ENCODE measurements at regions not wholly inside any gene's neighbourhood (a gene's known extent, or its start where the extent isn't known, plus 50 kb on each side); places are given as distances from the start of the nearest gene placed in this dataset.
"Not testable (repeated sequence)": the region's sequence is repeated elsewhere in the genome, so short reads cannot be mapped to it uniquely, and the experiment has no call there.

GRCh38 chr3:67940210-67940952, 286.0 kb upstream of the SUCLG2 start:
- Histone ChIP-seq H3K4me1 (no peaks in the 10 kb centered on the region), H3K27ac (no peak overlapping the region), H3K9me3 (no peaks in the 10 kb centered on the region), H3K27me3 (no peaks in the 10 kb centered on the region), H3K36me3 (no peaks in the 10 kb centered on the region), H3K4me3 (no peak overlapping the region)
- TF ChIP-seq POLR2A (IDR thresholded peaks at IDR 0.05) (no peak), POLR2AphosphoS5 (IDR thresholded peaks at IDR 0.05; ENCODE audit: insufficient read depth in 1 of 2, low read depth in 1 of 2) (no peak), CTCF (IDR thresholded peaks at IDR 0.05) (no peak)
- intact Hi-C loops (cut with DNase I) = no loop called here
- no peak for DNase-seq (ENCODE audit: extremely low spot score in 2 of 2)

GRCh38 chr3:67937498-67938118, 283.2 kb upstream of the SUCLG2 start:
- Histone ChIP-seq H3K36me3 (no peaks in the 10 kb centered on the region), H3K4me3 (no peak overlapping the region), H3K9me3 (no peaks in the 10 kb centered on the region), H3K4me1 (no peaks in the 10 kb centered on the region), H3K27ac (no peak overlapping the region), H3K27me3 (no peaks in the 10 kb centered on the region)
- intact Hi-C loops (cut with DNase I) = no loop called here
- TF ChIP-seq POLR2A (IDR thresholded peaks at IDR 0.05) (no peak), POLR2AphosphoS5 (IDR thresholded peaks at IDR 0.05; ENCODE audit: insufficient read depth in 1 of 2, low read depth in 1 of 2) (no peak), CTCF (IDR thresholded peaks at IDR 0.05) (no peak)
- no peak for DNase-seq (ENCODE audit: extremely low spot score in 2 of 2)

GRCh38 chr3:67930394-67930793, 276.0 kb upstream of the SUCLG2 start:
- H3K9me3 ChIP-seq; H3K27ac ChIP-seq; intact Hi-C loops (cut with DNase I); DNase-seq (ENCODE audit: extremely low spot score in 2 of 2); H3K36me3 ChIP-seq; H3K4me3 ChIP-seq; H3K4me1 ChIP-seq; H3K27me3 ChIP-seq: not testable (repeated sequence)

- Histone ChIP-seq H3K4me3 (no peak overlapping the region), H3K27ac (no peak overlapping the region), H3K27me3 (no peaks in the 10 kb centered on the region), H3K36me3 (no peaks in the 10 kb centered on the region), H3K9me3 (no peaks in the 10 kb centered on the region), H3K4me1 (no peaks in the 10 kb centered on the region)
- intact Hi-C loops (cut with DNase I) = no loop called here
- no peak for DNase-seq (ENCODE audit: extremely low spot score in 2 of 2)
- TF ChIP-seq CTCF (IDR thresholded peaks at IDR 0.05) = no peak
- TF ChIP-seq POLR2AphosphoS5 (IDR thresholded peaks at IDR 0.05; ENCODE audit: insufficient read depth in 1 of 2, low read depth in 1 of 2) = no peak
- TF ChIP-seq POLR2A (IDR thresholded peaks at IDR 0.05) = no peak
Measured at GRCh38 chr3:67923796-67924195, 269.4 kb upstream of the SUCLG2 start.

GRCh38 chr3:67920969-67921368, 266.6 kb upstream of the SUCLG2 start:
- Histone ChIP-seq H3K36me3 (no peaks in the 10 kb centered on the region), H3K9me3 (no peaks in the 10 kb centered on the region), H3K27ac (no peak overlapping the region), H3K27me3 (no peaks in the 10 kb centered on the region), H3K4me3 (no peak overlapping the region), H3K4me1 (no peaks in the 10 kb centered on the region)
- no peak for TF ChIP-seq POLR2AphosphoS5 (IDR thresholded peaks at IDR 0.05; ENCODE audit: insufficient read depth in 1 of 2, low read depth in 1 of 2)
- no peak for TF ChIP-seq POLR2A (IDR thresholded peaks at IDR 0.05)
- no peak for TF ChIP-seq CTCF (IDR thresholded peaks at IDR 0.05)
- DNase-seq (ENCODE audit: extremely low spot score in 2 of 2) = no peak
- intact Hi-C loops (cut with DNase I) = no loop called here

Data from vagina (tissue), 2 donors.